AG09309 (cell line): ENCODE measurements at regions not wholly inside any gene's neighbourhood (a gene's known extent, or its start where the extent isn't known, plus 50 kb on each side); places are given as distances from the start of the nearest gene placed in this dataset.

Experiments used
- DNase-seq: peaks from one replicate; pipeline ENCODE4 v3.0.0-alpha.2; 2010; ENCODE audit warnings: low read depth
- H3K4me3 ChIP-seq: 2 replicates; pipeline ENCODE4 v1.5.1; 2011; ENCODE audit warnings: mild to moderate bottlenecking, low read depth, low read length, moderate library complexity; ENCODE audit not compliant: control insufficient read depth
- CTCF ChIP-seq: IDR thresholded peaks from 2 replicates; pipeline ENCODE4 v1.5.1; 2011; ENCODE audit warnings: mild to moderate bottlenecking, low read depth, low read length, inconsistent platforms; ENCODE audit not compliant: insufficient read depth, control insufficient read depth; ENCODE audit errors: missing control alignments

- no peak for DNase-seq
- no peak overlapping the region for H3K4me3 ChIP-seq
Observed at GRCh38 chr1:239993366-239993765, 98.3 kb upstream of the FMN2 start.

GRCh38 chr1:239995281-239995680, 96.4 kb upstream of the FMN2 start:
- TF ChIP-seq CTCF: no peak
- DNase-seq: no peak
- no peak overlapping the region for H3K4me3 ChIP-seq

More at GRCh38 chr1:239993366-239993765, 98.3 kb upstream of the FMN2 start:
- no peak for TF ChIP-seq CTCF

GRCh38 chr1:239997160-239997514, 94.5 kb upstream of the FMN2 start:
- DNase-seq: no peak
- TF ChIP-seq CTCF: no peak
- no peak overlapping the region for H3K4me3 ChIP-seq

- no peak for DNase-seq
- no peak for TF ChIP-seq CTCF
- H3K4me3 ChIP-seq: peak overlapping the region; percentile 1; the same call in 1 of the 2 replicates
Observed at GRCh38 chr1:239997515-239998311, 94.0 kb upstream of the FMN2 start.

DNA sequence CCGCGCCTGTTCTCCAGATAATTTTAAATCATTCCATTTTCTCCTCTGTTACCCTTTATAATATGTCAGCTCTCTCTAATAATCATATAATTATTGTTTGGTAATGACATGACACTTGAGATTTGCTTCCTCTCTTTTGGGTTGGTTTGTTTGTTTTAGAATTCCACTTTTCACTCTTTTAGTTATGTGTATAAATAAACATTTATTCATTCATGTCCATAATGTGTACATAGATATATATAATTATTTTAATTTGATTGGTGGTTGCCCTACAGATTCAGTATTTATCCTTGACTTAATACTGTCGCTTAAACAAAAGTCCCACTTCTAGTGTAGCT, 93.4 kb upstream of the FMN2 start:
- H3K4me3 ChIP-seq: no peak overlapping the region
- TF ChIP-seq CTCF: no peak
- no peak for DNase-seq

- no peak for DNase-seq
- H3K4me3 ChIP-seq: no peak overlapping the region
- TF ChIP-seq CTCF: no peak
Observed at GRCh38 chr1:239999170-239999569, 92.5 kb upstream of the FMN2 start.
